ENCODE measurements at regions not wholly inside any gene's neighbourhood (a gene's known extent, or its start where the extent isn't known, plus 50 kb on each side); places are given as distances from the start of the nearest gene placed in this dataset.
"Not testable (repeated sequence)": the region's sequence is repeated elsewhere in the genome, so short reads cannot be mapped to it uniquely, and the experiment has no call there.

DNA sequence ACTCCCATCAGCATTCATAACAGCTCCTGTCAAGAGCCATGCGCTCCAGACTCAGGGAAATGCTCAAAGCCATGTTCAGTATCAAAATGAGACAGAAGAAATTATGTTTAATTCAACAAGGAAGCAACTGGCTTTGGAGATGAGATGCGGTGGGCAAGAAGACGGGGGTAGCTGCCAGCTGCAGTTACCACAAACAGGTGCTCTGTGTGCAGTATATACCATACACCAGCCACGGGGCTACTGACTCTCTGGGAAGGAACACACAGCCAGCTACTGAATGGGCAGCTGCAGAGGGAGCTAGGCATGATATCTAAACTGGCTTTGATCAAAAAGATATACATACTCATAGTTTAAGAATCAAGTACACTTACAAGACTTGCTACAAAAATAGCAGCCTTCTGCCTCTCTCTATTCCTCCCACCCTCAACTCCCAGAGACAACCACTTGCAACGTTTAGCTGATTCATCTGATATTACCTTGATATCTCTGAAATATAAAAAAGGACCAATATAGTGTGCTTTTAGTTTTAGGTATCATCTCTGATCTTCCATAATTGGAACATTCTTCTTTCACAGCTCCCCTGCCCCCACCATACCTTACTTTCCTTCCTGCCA is 593.0 kb downstream of the UQCRFS1 start:
- H3K4me3 Mint-ChIP-seq: no peak overlapping the region
- peaks cover 7% of the 10 kb centered on the region for H3K9me3 Mint-ChIP-seq
- H3K36me3 Mint-ChIP-seq: peaks cover 15% of the 10 kb centered on the region
- H3K27me3 Mint-ChIP-seq: peaks cover 0 to 10% of the 10 kb centered on the region in 2 donors
- DNase-seq (ENCODE audit: low spot score) (no peak), ATAC-seq (no peak)
- no peak overlapping the region for H3K27ac Mint-ChIP-seq
- no peaks in the 10 kb centered on the region for H3K4me1 Mint-ChIP-seq (ENCODE audit: low read depth in 2 of 2)

DNA sequence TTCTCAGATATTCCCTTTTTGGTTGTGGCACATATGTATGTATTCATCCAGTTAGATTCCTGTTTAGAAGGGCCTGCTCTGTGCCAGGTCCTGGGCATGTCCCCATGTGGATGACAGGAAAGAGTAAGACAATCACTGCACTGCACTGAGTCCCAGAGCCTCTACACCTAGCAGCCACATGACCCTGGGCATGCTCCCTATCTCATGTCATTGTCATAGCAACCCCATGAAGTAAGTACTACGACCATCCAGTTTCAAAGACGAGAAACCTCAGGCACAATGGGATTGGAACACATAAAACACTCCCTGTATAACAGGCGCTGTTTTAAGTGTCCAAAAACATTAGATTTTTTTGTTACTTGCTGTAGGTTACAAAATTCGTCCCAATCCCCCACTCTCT is 594.4 kb downstream of the UQCRFS1 start:
- no peaks in the 10 kb centered on the region for H3K4me1 Mint-ChIP-seq (ENCODE audit: low read depth in 2 of 2)
- H3K36me3 Mint-ChIP-seq: peaks cover 16% of the 10 kb centered on the region
- H3K9me3 Mint-ChIP-seq: peaks cover 10% of the 10 kb centered on the region
- peaks cover 0 to 10% of the 10 kb centered on the region in 2 donors for H3K27me3 Mint-ChIP-seq
- DNase-seq (ENCODE audit: low spot score) (no peak), ATAC-seq (no peak)
- no peak overlapping the region for H3K27ac Mint-ChIP-seq
- H3K4me3 Mint-ChIP-seq: no peak overlapping the region

DNA sequence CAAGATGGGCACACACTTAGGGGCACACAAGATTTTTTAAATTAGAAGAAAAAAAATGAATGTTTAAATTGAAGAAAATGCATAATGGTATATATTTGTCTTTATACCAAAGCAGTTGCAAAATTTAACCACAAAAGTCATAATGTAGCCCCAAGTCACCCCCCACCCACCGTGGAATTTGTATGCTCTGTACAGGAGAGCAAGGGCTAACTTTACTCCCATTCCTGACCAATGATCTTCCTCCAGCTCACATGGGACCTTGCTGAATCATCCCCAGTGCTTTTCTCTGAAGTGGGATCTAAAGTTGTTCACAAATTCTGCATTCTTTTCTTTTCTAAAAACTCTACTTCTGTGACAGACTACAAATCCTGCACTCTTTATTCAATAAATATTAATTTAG is 597.0 kb downstream of the UQCRFS1 start:
- DNase-seq (ENCODE audit: low spot score): no peak
- Mint-ChIP-seq H3K4me1 (ENCODE audit: low read depth in 2 of 2) (no peaks in the 10 kb centered on the region), H3K9me3 (peaks cover 10% of the 10 kb centered on the region), H3K27me3 (peaks cover 0 to 8% of the 10 kb centered on the region in 2 donors), H3K36me3 (peaks cover 16% of the 10 kb centered on the region), H3K27ac (no peak overlapping the region), H3K4me3 (no peak overlapping the region)
- no peak for ATAC-seq

DNA sequence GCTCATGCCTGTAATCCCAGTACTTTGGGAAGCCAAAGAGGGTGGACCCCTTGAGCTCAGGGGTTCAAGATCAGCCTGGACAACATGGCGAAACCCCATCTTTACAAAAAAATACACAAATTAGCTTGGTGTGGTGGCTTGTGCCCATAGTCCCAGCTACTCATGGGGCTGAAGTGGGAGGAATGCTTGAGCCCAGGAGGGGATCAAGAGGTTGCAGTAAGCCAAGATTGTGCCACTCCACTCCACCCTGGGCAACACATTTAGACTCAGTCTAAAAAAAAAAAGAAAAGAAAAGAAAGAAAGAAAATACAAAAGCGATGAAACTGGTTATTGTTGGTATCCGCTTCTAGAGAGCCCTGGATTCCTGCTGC is 597.4 kb downstream of the UQCRFS1 start:
- DNase-seq (ENCODE audit: low spot score) (no peak), ATAC-seq (no peak)
- Mint-ChIP-seq H3K9me3 (peaks cover 10% of the 10 kb centered on the region), H3K36me3 (peaks cover 16% of the 10 kb centered on the region), H3K27ac (no peak overlapping the region), H3K4me3 (no peak overlapping the region), H3K27me3 (peaks cover 0 to 7% of the 10 kb centered on the region in 2 donors), H3K4me1 (ENCODE audit: low read depth in 2 of 2) (no peaks in the 10 kb centered on the region)

DNA sequence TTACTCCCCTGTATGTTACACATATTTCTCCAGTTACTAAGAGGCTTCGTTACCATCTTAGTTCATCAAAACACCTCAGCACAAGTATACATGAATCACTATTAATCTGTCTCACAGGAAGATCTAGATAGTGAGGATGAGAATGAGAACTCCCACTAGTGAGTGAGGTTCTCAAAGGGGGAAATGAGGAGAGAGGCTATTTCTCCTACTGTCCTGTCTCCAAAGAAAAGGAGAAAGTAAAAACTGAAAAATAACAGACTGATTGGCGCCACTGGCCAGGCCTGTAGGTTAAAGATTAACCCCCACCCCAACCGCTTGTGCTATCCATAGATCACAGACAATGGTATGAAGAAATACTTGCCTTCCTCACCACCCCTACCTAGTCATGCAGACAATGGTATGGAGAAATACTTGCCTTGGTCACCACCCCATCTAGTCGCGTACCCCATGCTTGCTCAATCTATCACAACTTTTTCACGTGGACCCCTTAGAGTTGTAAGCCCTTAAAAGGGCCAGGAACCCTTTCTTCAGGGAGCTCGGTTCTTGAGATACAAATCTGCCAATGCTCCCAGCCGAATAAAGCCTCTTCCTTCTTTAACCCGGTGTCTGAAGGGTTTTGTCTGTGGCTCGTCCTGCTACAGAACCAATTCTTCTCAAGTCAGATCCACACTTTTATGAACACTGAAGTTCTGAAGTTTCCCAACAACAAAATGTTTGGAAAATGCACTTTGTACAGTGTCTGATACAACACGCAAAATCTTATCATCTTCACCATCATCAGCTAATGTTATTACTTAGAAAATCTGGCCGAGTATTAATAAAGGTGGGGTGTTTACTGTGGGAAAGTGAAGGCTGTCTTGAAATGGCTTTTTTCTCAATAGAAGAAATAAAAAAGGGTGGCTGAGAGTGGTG is 598.1 kb downstream of the UQCRFS1 start:
- peaks cover 10% of the 10 kb centered on the region for H3K9me3 Mint-ChIP-seq
- H3K36me3 Mint-ChIP-seq: peaks cover 16% of the 10 kb centered on the region
- H3K4me3 Mint-ChIP-seq: no peak overlapping the region
- no peak for DNase-seq (ENCODE audit: low spot score)
- no peak for ATAC-seq
- no peak overlapping the region for H3K27ac Mint-ChIP-seq
- no peaks in the 10 kb centered on the region for H3K4me1 Mint-ChIP-seq (ENCODE audit: low read depth in 2 of 2)
- H3K27me3 Mint-ChIP-seq: peaks cover 0 to 4% of the 10 kb centered on the region in 2 donors

DNA sequence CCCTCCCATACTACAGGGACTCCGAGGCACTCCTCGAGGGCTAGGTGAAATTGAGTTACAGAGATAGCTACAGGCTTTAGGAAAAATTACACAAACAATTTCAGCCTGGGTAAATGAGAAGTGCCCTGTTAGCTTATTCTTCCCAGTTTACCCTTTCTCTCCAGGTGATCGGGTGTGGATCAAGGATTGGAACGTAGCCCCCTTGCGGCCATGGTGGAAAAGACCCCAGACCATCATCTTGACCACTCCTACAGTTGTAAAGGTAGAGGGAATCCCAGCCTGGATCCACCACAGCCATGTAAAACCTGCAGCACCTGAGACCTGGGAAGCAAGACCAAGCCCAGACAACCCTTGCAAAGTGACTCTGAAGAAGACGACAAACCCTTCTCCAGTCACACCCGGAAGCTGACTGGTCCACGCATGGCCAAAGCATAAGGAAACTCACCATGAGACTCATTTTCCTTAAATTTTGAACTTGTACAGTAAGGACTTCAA is 600.6 kb downstream of the UQCRFS1 start:
- ATAC-seq (no peak), DNase-seq (ENCODE audit: low spot score) (no peak)
- no peaks in the 10 kb centered on the region for H3K4me1 Mint-ChIP-seq (ENCODE audit: low read depth in 2 of 2)
- no peaks in the 10 kb centered on the region for H3K27me3 Mint-ChIP-seq
- peaks cover 7% of the 10 kb centered on the region for H3K9me3 Mint-ChIP-seq
- H3K36me3 Mint-ChIP-seq: peaks cover 16% of the 10 kb centered on the region
- H3K4me3 Mint-ChIP-seq: no peak overlapping the region
- H3K27ac Mint-ChIP-seq: no peak overlapping the region

DNA sequence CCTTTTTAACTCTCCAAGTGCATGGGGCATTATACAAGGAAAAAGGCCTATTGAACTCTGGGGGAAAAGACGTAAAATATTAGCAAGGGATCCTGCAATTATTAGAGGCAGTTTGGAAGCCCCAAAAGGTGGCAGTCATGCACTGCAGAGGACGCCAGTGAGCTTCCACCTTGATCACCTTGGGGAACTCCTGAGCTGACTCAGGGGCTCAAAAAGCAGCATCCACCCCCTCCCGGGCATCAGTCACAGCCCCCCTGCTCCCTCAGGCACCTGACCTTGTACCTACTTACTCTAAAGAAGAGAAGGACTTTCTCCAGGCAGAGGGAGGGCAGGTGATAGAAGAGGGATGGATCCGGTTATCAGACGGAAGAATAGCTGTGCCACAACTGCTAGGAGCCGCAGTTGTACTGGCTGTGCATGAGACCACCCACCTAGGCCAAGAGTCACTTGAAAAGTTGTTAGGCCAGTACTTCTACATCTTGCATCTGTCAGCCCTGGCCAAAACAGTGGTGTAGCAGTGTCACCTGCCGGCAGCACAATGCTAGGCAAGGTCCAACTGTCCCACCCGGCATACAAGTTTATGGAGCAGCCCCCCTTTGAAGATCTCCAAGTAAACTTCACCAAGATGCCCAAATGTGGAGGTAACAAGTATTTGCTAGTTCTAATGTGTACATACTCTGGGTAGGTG is 601.6 kb downstream of the UQCRFS1 start:
- H3K9me3 Mint-ChIP-seq: peaks cover 11% of the 10 kb centered on the region
- not testable (repeated sequence) for H3K4me1 Mint-ChIP-seq (ENCODE audit: low read depth in 2 of 2); DNase-seq (ENCODE audit: low spot score); H3K36me3 Mint-ChIP-seq; H3K4me3 Mint-ChIP-seq; H3K27me3 Mint-ChIP-seq; H3K27ac Mint-ChIP-seq; ATAC-seq

DNA sequence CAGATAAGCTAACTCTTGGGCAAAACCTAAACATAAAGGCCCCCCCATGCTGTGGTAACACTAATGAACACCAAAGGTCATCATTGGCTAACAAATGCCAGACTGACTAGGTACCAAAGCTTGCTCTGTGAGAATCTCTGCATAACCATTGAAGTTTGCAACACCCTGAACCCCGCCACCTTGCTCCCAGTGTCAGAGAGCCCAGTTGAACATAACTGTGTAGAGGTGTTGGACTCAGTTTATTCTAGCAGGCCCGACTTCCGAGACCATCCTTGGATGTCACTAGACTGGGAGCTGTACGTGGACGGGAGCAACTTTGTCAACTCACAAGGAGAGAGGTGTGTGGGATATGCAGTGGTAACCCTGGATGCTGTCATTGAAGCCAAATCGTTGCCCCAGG is 602.2 kb downstream of the UQCRFS1 start:
- Mint-ChIP-seq H3K27ac (no peak overlapping the region), H3K36me3 (peaks cover 8% of the 10 kb centered on the region), H3K27me3 (no peaks in the 10 kb centered on the region), H3K4me1 (ENCODE audit: low read depth in 2 of 2) (peaks cover 0 to 4% of the 10 kb centered on the region in 2 donors), H3K4me3 (no peak overlapping the region), H3K9me3 (peaks cover 11% of the 10 kb centered on the region)
- no peak for DNase-seq (ENCODE audit: low spot score)
- ATAC-seq: no peak

DNA sequence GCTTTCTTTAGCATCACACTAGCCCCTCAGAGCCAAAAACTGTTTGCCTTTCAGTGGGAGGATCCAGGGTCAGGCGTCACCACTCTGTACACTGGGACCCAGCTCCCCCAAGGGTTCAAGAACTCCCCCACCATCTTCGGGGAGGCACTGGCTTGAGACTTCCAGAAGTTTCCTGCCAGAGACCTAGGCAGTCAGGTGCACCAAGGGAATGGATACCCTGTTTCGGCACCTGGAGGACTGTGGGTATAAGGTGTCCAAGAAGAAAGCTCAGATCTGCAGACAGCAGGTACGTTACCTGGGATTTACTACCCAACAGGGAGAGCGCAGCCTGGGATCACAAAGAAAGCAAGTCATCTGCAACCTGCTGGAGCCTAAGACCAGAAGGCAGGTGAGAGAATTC is 603.0 kb downstream of the UQCRFS1 start:
- Mint-ChIP-seq H3K9me3 (peaks cover 11% of the 10 kb centered on the region), H3K4me1 (ENCODE audit: low read depth in 2 of 2) (peaks cover 0 to 4% of the 10 kb centered on the region in 2 donors)

DNA sequence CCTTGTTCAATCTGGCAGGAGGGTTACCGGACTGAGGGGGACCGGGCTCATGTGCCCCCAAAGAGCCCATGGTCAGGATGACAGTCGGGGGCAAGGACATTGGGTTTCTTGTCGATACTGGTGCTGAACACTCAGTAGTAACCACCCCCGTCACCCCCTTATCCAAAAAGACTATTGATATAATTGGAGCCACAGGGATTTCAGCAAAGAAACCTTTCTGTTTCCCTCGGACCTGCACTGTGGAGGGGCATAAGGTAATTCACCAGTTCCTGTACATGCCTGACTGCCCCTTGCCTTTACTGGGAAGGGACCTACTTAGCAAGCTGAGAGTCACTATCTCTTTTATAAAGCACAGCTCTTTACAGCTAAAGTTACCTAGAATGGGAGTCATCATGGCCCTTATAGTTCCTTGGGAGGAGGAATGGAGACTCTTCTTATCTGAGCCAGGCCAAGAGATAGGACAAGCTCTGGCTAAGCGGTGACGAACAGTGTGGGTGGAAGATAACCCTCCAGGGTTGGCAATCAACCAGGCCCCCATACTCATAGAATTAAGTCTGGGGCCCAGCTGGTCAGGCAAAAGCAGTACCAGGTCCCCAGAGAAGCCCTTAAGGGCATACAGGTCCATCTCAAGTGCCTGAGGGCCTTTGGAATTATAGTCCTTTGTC is 603.7 kb downstream of the UQCRFS1 start:
- Mint-ChIP-seq H3K27me3 (no peaks in the 10 kb centered on the region), H3K27ac (no peak overlapping the region), H3K4me1 (ENCODE audit: low read depth in 2 of 2) (peaks cover 0 to 5% of the 10 kb centered on the region in 2 donors), H3K36me3 (no peaks in the 10 kb centered on the region), H3K9me3 (peaks cover 7% of the 10 kb centered on the region), H3K4me3 (no peak overlapping the region)
- no peak for DNase-seq (ENCODE audit: low spot score)
- no peak for ATAC-seq

More for the DNA sequence above, 603.0 kb downstream of the UQCRFS1 start:
- DNase-seq (ENCODE audit: low spot score) (no peak), ATAC-seq (no peak)
- no peak overlapping the region for H3K4me3 Mint-ChIP-seq
- no peaks in the 10 kb centered on the region for H3K27me3 Mint-ChIP-seq
- no peak overlapping the region for H3K27ac Mint-ChIP-seq
- peaks cover under 1% of the 10 kb centered on the region for H3K36me3 Mint-ChIP-seq

DNA sequence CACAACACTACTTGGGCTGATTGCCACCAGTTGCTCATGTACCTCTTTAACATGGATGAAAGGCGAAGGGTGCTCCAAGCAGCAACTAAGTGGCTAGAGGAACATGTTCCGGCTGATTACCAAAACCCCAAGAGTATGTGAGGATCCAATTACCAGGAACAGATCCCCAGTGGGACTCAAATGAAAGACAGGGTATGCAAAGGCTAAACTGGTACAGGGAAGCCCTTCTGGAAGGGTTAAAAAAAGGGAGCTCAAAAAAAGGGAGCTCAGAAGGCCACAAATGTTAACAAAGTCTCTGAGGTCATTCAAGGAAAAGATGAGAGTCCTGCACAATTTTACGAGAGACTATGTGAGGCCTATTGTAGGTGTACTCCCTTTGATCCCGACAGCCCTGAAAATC is 604.7 kb downstream of the UQCRFS1 start:
- H3K27me3 Mint-ChIP-seq: no peaks in the 10 kb centered on the region
- peaks cover 0 to 7% of the 10 kb centered on the region in 2 donors for H3K4me1 Mint-ChIP-seq (ENCODE audit: low read depth in 2 of 2)
- H3K4me3 Mint-ChIP-seq: no peak overlapping the region
- DNase-seq (ENCODE audit: low spot score): no peak
- ATAC-seq: no peak
- peaks cover 7% of the 10 kb centered on the region for H3K9me3 Mint-ChIP-seq
- H3K36me3 Mint-ChIP-seq: no peaks in the 10 kb centered on the region
- no peak overlapping the region for H3K27ac Mint-ChIP-seq

DNA sequence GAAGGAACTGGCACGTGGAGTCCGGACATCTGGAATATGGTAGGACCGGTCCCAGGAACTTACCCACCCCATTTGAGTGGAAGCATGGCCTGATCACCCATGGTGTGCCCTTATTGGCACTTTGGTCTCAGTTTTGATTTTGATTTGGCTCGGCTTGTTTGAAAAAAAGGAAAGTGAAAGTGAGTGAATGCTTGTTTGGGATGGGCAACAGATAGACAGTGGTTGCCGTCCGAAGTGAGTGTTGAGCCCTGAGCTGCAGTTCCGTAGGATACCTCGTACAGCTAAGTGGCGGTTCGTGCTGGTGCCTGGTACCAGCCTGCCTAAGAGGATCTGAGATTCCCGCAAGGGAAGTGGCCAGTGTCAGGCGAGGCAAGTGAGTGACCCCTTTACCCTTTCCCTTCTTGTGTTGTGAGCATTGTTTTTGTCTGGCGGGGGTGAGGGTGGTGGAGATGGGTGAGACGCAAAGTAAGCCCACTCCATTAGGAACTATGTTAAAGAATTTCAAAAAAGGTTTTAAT is 605.8 kb downstream of the UQCRFS1 start:
- Mint-ChIP-seq H3K36me3 (no peaks in the 10 kb centered on the region), H3K27ac (no peak overlapping the region), H3K27me3 (no peaks in the 10 kb centered on the region), H3K4me1 (ENCODE audit: low read depth in 2 of 2) (peaks cover 0 to 7% of the 10 kb centered on the region in 2 donors), H3K4me3 (no peak overlapping the region), H3K9me3 (peaks cover 7% of the 10 kb centered on the region)
- DNase-seq (ENCODE audit: low spot score): no peak
- no peak for ATAC-seq

DNA sequence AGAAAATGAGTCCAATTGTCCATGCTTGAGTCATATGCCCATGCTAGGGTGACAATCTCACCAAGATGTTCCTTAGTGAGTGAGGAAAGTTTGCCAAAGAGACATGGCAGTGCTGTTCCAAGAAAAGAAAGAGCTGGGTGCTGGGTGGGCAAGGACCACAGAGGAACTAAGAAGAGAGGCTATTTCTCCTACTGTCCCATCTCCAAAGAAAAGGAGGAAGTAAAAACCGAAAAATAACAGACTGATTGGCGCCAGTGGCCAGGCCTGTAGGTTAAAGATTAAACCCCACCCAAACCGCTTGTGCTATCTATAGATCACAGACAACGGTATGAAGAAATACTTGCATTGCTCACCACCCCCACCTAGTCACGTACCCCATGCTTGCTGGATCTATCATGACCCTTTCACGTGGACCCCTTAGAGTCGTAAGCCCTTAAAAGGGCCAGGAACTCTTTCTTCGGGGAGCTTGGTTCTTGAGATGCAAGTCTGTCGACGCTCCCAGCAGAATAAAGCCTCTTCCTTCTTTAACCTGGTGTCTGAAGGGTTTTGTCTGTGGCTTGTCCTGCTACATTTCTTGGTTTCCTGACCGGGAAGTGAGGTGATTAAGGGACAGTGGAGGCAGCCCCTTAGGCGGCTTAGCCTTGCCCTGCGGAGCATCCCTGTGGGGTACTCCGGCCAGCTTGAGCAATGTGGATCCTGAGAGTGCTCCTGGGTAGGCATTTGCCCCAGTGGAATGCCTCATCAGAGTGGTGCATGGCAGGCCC is 606.5 kb downstream of the UQCRFS1 start:
- DNase-seq (ENCODE audit: low spot score) (no peak), ATAC-seq (no peak)
- H3K9me3 Mint-ChIP-seq: peaks cover 7% of the 10 kb centered on the region
- H3K27ac Mint-ChIP-seq: no peak overlapping the region
- peaks cover 0 to 10% of the 10 kb centered on the region in 2 donors for H3K4me1 Mint-ChIP-seq (ENCODE audit: low read depth in 2 of 2)
- H3K27me3 Mint-ChIP-seq: no peaks in the 10 kb centered on the region
- H3K4me3 Mint-ChIP-seq: no peak overlapping the region
- no peaks in the 10 kb centered on the region for H3K36me3 Mint-ChIP-seq
